NOMO-1 treated with DMSO at 0.1 percent for 48 hours (cell line): ENCODE measurements at regions not wholly inside any gene's neighbourhood (a gene's known extent, or its start where the extent isn't known, plus 50 kb on each side); places are given as distances from the start of the nearest gene placed in this dataset.
"Not testable (repeated sequence)": the region's sequence is repeated elsewhere in the genome, so short reads cannot be mapped to it uniquely, and the experiment has no call there.

Source experiments
- DNase-seq: peaks from one replicate; lab custom pipeline; 2025; ENCODE audit not compliant: unreplicated experiment; lab: John Stamatoyannopoulos, UW

- no peak for DNase-seq
Measured at GRCh38 chr12:74242088-74242487, 295.5 kb upstream of the ATXN7L3B start.

- DNase-seq, result no peak
Measured at GRCh38 chr12:74245458-74245857, 292.2 kb upstream of the ATXN7L3B start.

GRCh38 chr12:74250891-74251290 lies 286.7 kb upstream of the ATXN7L3B start:
- no peak for DNase-seq

- DNase-seq, result not testable (repeated sequence)
Measured at GRCh38 chr12:74253826-74254225, 283.8 kb upstream of the ATXN7L3B start.

GRCh38 chr12:74254784-74255183 lies 282.9 kb upstream of the ATXN7L3B start:
- no peak for DNase-seq

GRCh38 chr12:74259199-74259598 lies 278.4 kb upstream of the ATXN7L3B start:
- DNase-seq, result no peak

GRCh38 chr12:74264692-74265091 lies 272.9 kb upstream of the ATXN7L3B start:
- no peak for DNase-seq

GRCh38 chr12:74269355-74269754 lies 268.3 kb upstream of the ATXN7L3B start:
- DNase-seq, result not testable (repeated sequence)

GRCh38 chr12:74280156-74280655 lies 257.4 kb upstream of the ATXN7L3B start:
- DNase-seq, result no peak

GRCh38 chr12:74281401-74282180 lies 256.0 kb upstream of the ATXN7L3B start:
- DNase-seq, result not testable (repeated sequence)

GRCh38 chr12:74283646-74284045 lies 254.0 kb upstream of the ATXN7L3B start:
- no peak for DNase-seq

- DNase-seq, result no peak
Measured at GRCh38 chr12:74285773-74286172, 251.9 kb upstream of the ATXN7L3B start.

GRCh38 chr12:74286254-74286653 lies 251.4 kb upstream of the ATXN7L3B start:
- no peak for DNase-seq

GRCh38 chr12:74292351-74293194 lies 245.1 kb upstream of the ATXN7L3B start:
- DNase-seq, result no peak

GRCh38 chr12:74293689-74294131 lies 243.9 kb upstream of the ATXN7L3B start:
- no peak for DNase-seq

- DNase-seq, result no peak
Measured at GRCh38 chr12:74317078-74317601, 220.5 kb upstream of the ATXN7L3B start.

- DNase-seq, result no peak
Measured at GRCh38 chr12:74317741-74318140, 219.9 kb upstream of the ATXN7L3B start.

GRCh38 chr12:74319886-74320285 lies 217.7 kb upstream of the ATXN7L3B start:
- no peak for DNase-seq

GRCh38 chr12:74321381-74321780 lies 216.3 kb upstream of the ATXN7L3B start:
- no peak for DNase-seq

- no peak for DNase-seq
Measured at GRCh38 chr12:74322792-74323191, 214.8 kb upstream of the ATXN7L3B start.

GRCh38 chr12:74328623-74329022 lies 209.0 kb upstream of the ATXN7L3B start:
- DNase-seq, result no peak

- no peak for DNase-seq
Measured at GRCh38 chr12:74334780-74335179, 202.9 kb upstream of the ATXN7L3B start.
